Naive B cell (primary cell): ENCODE measurements at regions not wholly inside any gene's neighbourhood (a gene's known extent, or its start where the extent isn't known, plus 50 kb on each side); places are given as distances from the start of the nearest gene placed in this dataset.

ENCODE experiments used
- ATAC-seq, 2 donors: fragments of 150-1000 bp; cut with Tn5 transposase; 2 replicates each; pipeline ENCODE4 v1.10.0; 2021; ENCODE audit warnings: low read depth in 2 of 2, mild to moderate bottlenecking in 2 of 2, moderate library complexity in 2 of 2
- DNase-seq: peaks from one replicate; pipeline ENCODE4 v3.0.0; 2022
- H3K27ac Mint-ChIP-seq, 6 donors: one replicate each; pipeline ENCODE4 v1.8.0; 2020 to 2022; ENCODE audit warnings: mild to moderate bottlenecking in 6 of 6, mixed read lengths in 6 of 6, moderate library complexity in 5 of 6, inconsistent platforms in 2 of 6
- H3K27me3 Mint-ChIP-seq, 3 donors: one replicate each; pipeline ENCODE4 v1.8.0; 2021 to 2022; ENCODE audit warnings: mixed read lengths in 3 of 3, mild to moderate bottlenecking in 1 of 3
- H3K36me3 Mint-ChIP-seq, 2 donors: one replicate each; pipeline ENCODE4 v1.8.0; 2020 to 2022; ENCODE audit warnings: mixed read lengths in 2 of 2, inconsistent platforms in 1 of 2, mild to moderate bottlenecking in 1 of 2
- H3K4me1 Mint-ChIP-seq, 3 donors: one replicate each; pipeline ENCODE4 v1.8.0; 2020 to 2022; ENCODE audit warnings: mixed read lengths in 3 of 3, inconsistent platforms in 1 of 3, mild to moderate bottlenecking in 1 of 3, moderate library complexity in 1 of 3
- H3K4me3 Mint-ChIP-seq, 8 donors: one replicate each; pipeline ENCODE4 v1.8.0; 2020 to 2022; ENCODE audit warnings: mild to moderate bottlenecking in 8 of 8, mixed read lengths in 8 of 8, moderate library complexity in 8 of 8, inconsistent platforms in 2 of 8
- H3K9me3 Mint-ChIP-seq, 7 donors: one replicate each; pipeline ENCODE4 v1.8.0; 2020 to 2022; ENCODE audit warnings: mixed read lengths in 7 of 7, mild to moderate bottlenecking in 5 of 7, inconsistent platforms in 2 of 7, moderate library complexity in 1 of 7

DNA sequence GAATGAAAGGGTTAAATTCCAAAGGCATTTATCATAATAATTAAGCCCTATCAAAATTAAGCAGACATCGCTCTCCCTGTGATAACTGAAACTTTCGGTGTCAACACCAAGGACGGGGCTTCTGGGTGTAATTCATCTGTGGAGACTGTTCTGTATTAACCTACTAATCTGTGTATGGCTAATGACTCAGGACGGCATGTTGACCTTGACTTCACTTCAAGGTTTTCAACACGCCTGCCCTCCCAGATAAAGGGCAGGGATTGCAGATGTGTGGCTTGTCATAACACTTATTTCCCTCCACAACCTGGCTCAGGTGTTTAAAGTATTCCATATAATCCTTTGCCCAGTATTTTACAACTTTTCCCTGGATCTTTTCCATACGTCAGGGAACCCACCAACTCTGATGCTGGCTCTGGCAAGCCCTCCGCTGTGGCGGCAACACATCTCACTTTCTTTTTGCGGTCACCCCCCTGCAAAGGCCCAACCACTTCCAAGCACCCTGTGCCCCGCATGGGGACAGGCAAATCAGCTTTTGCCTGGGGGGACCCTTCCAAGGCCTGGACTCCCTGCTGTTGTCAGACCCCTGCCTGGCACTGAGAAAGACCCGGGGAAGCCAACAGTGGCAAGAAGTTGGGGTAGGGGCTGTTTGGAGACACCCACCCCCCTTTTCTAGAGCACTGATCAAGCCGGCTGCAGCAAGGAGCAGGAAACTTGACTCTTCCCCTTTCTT is 93.2 kb upstream of the MEF2A start:
- DNase-seq (no peak), ATAC-seq (no peak)
- peak overlapping the region in 1 of 8 donors; percentile 28 for H3K4me3 Mint-ChIP-seq
- no peaks in the 10 kb centered on the region for H3K9me3 Mint-ChIP-seq
- no peaks in the 10 kb centered on the region for H3K36me3 Mint-ChIP-seq
- H3K4me1 Mint-ChIP-seq: peaks cover 45 to 69% (median 68%) of the 10 kb centered on the region in 3 donors
- H3K27ac Mint-ChIP-seq: peak overlapping the region in 1 of 6 donors; percentile 33
- no peaks in the 10 kb centered on the region for H3K27me3 Mint-ChIP-seq

DNA sequence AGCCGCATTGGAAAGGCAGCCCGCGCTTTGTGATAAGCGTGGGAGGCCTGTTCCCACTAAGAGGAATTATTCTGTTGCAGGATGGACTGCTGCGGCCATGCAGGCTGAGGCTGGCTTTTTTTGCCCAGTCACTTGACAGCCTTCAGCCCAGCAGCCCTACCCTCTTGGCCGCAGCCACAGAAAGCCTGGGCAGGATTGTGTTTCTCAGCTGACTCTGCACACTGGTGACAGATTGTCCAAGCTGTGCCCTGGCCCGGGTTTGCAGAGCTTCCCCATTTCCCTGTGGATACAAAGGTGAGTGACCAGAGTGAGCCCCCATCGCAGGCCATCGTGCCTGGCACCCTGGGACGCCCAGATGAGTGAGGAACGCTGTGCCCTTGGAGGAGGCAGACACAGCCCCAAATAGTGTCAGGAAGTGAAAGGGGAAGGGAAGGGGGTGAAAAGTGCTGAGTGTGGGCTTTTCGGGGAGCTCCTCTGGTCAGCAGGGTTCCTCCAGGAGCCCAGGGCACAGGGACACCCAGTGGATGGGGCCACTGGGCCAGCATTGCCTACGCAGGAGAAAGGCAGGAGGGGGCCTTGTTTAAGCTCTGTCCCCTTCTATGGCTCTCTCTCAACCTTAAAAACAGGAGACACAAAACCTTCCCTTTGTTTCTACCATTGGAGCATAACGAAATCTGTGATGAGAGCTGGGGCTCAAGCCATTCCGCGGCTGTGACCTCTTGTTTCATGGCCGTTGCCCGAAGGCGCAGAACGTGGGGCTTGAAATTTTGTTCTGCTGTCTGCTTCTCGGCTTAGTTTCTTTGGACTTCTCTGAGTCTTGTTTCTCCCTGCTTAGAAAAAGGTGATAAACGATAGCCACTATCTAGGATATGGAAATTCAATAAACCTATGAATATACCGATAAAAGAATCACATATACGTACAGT is 91.5 kb upstream of the MEF2A start:
- DNase-seq (no peak), ATAC-seq (no peak)
- Mint-ChIP-seq H3K4me1 (peaks cover 50 to 80% (median 78%) of the 10 kb centered on the region in 3 donors), H3K4me3 (peak overlapping the region in 4 of 8 donors; percentile 47 to 73 (median 56)), H3K36me3 (no peaks in the 10 kb centered on the region), H3K9me3 (no peaks in the 10 kb centered on the region), H3K27ac (peak overlapping the region in 3 of 6 donors; percentile 50 to 66 (median 60)), H3K27me3 (no peaks in the 10 kb centered on the region)

DNA sequence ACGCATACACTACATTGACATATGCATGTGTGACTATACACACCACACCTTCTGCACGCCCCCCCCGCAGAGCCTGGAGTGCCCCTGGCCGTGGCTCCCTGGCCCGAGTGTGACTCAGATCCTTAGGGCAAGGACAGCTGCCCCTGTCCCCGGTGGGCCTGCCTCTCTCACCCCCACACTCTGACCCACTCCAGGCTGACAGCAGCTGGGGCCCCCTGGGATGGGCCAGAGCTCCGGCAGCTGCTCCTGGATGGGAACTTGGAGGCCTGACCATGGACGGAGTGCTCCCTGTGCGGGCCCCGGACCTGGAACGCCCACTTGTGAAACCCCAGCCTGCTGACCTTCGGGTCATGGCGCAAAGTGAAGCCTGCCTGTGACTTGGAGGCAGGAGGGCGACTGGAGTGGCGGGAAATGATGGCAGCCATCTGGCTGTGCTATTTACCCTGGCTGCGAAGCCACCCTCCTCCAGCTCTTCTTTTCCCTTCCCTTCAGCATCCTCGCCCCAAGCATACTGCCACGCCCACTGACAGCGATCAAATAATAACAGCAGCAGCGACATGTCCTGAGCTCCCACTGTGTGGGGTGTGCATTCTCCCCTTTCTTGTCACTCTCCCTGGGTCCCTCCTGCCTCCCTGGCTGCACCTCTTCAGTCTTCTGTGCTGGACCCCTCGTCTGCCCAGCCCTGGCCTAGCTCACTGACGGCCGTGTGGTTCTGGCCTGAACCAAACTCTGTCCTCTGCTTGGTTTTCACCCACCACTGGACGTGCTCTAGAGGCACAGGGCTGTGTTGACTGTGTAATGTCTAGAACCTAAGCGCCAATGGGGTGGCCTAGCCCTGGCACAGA is 90.7 kb upstream of the MEF2A start:
- Mint-ChIP-seq H3K4me3 (peak overlapping the region in 1 of 8 donors; percentile 61), H3K9me3 (no peaks in the 10 kb centered on the region), H3K4me1 (peaks cover 46 to 77% (median 71%) of the 10 kb centered on the region in 3 donors), H3K36me3 (no peaks in the 10 kb centered on the region), H3K27ac (peak overlapping the region in 1 of 6 donors; percentile 57), H3K27me3 (no peaks in the 10 kb centered on the region)
- DNase-seq (no peak), ATAC-seq (no peak)

DNA sequence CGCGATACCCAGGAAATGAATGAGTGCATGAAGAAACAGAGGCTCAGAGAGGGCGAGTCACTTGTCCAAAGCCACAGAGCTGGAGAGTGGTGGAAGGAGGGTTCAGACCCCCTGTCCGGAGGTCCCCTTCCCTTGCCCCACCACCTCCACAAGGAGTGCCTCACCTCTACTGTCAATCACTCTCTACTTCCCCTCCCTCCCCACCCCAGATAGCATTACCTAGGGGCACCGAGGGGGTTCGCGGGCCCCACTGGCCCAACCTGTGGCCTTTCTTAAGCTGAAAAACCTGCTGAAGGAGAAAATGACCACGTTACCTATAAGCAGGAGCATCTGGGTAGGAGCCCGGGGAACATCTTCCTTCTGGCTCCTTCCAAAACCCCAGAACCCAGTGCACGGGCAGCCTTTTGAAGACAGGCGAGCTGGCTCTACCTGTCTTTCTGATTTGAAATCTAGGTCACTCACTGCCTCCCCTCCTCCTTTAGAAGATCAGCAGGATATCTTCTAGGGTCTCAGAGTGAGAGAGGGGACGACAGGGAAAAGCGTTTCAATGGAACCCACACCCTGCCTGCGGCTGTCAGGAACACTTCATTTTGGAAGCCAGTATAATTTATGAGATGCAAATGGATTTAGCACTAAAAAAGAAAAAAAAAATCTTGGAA is 89.9 kb upstream of the MEF2A start:
- no peak for DNase-seq
- H3K27me3 Mint-ChIP-seq: no peaks in the 10 kb centered on the region
- ATAC-seq: no peak
- H3K27ac Mint-ChIP-seq: peak overlapping the region in 1 of 6 donors; percentile 31
- peak overlapping the region in 7 of 8 donors; percentile 11 to 76 (median 52) for H3K4me3 Mint-ChIP-seq
- H3K4me1 Mint-ChIP-seq: peaks cover 45 to 76% (median 64%) of the 10 kb centered on the region in 3 donors
- no peaks in the 10 kb centered on the region for H3K9me3 Mint-ChIP-seq
- H3K36me3 Mint-ChIP-seq: no peaks in the 10 kb centered on the region

DNA sequence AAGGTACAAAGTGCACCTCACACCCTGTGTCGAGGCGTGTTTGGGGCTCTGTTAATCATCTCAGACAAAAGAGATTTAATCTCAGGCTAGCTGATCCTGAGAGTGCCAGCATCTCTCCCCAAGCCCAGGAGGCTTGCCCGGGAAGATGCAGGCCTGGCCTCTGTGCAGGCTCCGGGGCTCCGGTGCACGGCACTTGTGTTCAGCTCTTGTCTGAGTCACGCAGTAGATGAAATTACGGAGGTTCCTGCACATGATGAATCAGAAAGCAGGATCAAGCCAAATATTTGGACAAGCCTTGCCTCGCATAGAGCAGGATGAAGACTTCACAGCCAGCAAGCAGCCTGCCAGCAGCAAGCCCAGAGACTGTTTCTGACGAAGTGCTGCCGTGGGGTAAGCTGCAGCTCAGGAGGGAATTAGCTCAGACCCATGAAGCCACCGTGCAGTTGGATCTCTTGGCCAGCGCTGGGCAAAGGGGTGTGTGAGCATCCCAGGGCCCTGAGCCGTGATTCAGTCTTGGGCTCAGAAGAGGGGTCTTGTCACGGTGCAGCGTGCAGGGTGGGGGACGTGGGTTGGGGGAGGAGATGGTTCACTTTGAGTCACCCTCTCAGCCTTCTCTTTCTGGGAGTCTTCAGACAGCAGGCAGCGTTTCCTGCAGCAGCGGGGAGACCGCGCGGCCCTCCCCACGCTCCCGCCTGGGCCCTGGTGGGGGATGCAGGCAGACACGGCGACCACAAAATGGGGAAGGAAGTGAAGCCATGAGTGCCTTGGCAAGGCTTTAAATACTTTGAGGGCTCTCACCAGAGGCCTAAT is 89.2 kb upstream of the MEF2A start:
- H3K4me1 Mint-ChIP-seq: peaks cover 42 to 70% (median 60%) of the 10 kb centered on the region in 3 donors
- H3K27me3 Mint-ChIP-seq: no peaks in the 10 kb centered on the region
- H3K9me3 Mint-ChIP-seq: no peaks in the 10 kb centered on the region
- H3K27ac Mint-ChIP-seq: peak overlapping the region in 3 of 6 donors; percentile 11 to 52 (median 31)
- ATAC-seq: peak; percentile 92 to 97
- H3K36me3 Mint-ChIP-seq: no peaks in the 10 kb centered on the region
- peak overlapping the region; percentile 22 to 81 (median 72) for H3K4me3 Mint-ChIP-seq
- DNase-seq: peak; percentile 74

DNA sequence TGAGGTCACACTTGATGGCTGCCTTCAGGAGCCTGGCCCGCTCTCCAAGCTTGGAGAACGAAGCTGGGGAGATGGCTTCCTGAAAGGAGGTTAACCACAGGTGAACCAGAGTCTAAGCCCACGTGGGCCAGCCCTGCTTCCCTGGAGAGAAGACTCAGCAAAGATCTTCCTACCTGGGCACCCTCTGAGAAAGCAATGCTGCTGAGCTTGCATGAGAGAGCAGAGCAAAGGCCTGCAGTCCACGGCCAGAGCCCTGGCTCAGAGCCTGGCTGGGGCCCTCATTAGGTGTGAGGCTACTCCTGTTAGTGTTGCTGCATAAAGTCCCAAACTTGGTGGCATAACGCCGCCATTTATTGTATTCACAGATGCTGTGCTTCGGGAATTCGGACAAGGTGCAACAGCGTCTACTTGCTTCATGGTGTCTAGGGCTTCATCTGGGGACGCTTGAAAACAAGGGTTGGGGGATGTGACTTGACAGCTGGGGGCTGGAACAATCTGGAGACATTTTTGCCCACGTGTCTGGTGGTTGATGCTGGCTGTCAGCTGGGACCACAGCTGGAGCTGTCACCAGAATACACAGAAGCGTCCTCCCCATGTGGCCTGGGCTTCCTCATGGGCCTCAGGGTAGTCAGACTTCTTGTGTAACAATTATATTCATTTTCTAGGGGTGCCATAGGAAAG is 87.9 kb upstream of the MEF2A start:
- Mint-ChIP-seq H3K4me1 (peaks cover 42 to 64% (median 54%) of the 10 kb centered on the region in 3 donors), H3K27me3 (no peaks in the 10 kb centered on the region), H3K9me3 (no peaks in the 10 kb centered on the region), H3K36me3 (no peaks in the 10 kb centered on the region), H3K4me3 (peak overlapping the region in 4 of 8 donors; percentile 33 to 77 (median 60)), H3K27ac (peak overlapping the region in 2 of 6 donors; percentile 61 to 79)
- DNase-seq (no peak), ATAC-seq (no peak)

DNA sequence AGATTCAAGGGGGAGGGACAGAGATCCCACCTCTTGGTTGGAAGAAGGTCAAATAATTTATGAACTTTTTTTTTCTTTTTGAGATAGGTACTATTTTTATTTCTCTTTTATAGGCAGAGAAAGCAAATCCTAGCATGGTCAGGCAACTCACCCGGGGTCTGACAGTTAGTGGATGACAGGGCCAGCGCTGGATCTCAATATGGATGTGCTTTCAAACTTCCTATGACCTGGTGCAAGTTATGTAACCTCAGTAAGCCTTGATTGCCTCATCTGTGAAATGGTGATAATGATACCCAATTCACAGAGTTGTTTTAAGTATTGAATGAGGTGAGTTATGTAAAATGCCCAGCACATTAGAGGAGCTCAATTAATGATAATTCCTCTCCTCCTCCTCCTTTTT is 86.8 kb upstream of the MEF2A start:
- Mint-ChIP-seq H3K27ac (no peak overlapping the region), H3K4me1 (peaks cover 34 to 53% (median 43%) of the 10 kb centered on the region in 3 donors), H3K4me3 (no peak overlapping the region), H3K36me3 (no peaks in the 10 kb centered on the region), H3K27me3 (no peaks in the 10 kb centered on the region), H3K9me3 (no peaks in the 10 kb centered on the region)
- ATAC-seq (no peak), DNase-seq (no peak)

DNA sequence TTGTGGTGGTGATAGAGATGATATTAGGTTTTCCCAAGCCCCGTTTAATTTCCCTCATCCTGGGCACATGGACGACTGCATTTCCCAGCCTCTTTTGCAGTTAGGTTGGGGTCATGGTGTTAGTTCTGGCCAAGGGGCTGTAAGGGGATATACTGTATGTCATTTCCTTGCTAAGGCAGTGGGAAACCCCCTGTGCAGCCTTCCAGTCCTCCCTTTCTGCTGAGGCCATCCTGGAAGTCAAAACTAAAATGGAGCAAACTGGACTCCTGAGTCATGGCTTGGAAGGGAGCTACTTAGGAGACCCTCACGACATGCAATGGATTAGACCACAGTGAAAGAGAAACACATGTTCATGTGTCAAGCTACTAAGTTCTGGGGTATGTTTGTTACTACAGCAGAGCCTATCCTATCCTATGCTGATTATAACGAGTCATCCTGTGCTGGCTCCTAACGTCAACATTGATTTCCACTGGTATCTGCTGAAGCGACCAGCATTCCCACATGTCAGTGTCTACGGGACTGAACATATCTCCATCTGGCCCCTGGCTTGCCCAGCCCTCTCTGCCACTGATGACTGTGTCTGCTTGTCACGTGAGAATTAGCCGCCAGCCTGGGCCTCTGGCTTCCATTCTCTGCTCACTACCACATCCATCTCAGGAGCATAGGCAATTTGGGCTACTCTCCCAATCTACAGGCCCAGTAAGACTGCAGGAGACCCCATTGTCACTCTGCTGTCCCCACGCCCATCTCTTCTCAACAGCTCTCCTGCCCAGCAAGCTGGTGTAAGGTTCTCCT is 85.6 kb upstream of the MEF2A start:
- no peaks in the 10 kb centered on the region for H3K9me3 Mint-ChIP-seq
- H3K36me3 Mint-ChIP-seq: no peaks in the 10 kb centered on the region
- no peaks in the 10 kb centered on the region for H3K27me3 Mint-ChIP-seq
- ATAC-seq: no peak
- no peak overlapping the region for H3K27ac Mint-ChIP-seq
- peaks cover 28 to 47% (median 37%) of the 10 kb centered on the region in 3 donors for H3K4me1 Mint-ChIP-seq
- peak overlapping the region in 1 of 8 donors; percentile 57 for H3K4me3 Mint-ChIP-seq
- no peak for DNase-seq

DNA sequence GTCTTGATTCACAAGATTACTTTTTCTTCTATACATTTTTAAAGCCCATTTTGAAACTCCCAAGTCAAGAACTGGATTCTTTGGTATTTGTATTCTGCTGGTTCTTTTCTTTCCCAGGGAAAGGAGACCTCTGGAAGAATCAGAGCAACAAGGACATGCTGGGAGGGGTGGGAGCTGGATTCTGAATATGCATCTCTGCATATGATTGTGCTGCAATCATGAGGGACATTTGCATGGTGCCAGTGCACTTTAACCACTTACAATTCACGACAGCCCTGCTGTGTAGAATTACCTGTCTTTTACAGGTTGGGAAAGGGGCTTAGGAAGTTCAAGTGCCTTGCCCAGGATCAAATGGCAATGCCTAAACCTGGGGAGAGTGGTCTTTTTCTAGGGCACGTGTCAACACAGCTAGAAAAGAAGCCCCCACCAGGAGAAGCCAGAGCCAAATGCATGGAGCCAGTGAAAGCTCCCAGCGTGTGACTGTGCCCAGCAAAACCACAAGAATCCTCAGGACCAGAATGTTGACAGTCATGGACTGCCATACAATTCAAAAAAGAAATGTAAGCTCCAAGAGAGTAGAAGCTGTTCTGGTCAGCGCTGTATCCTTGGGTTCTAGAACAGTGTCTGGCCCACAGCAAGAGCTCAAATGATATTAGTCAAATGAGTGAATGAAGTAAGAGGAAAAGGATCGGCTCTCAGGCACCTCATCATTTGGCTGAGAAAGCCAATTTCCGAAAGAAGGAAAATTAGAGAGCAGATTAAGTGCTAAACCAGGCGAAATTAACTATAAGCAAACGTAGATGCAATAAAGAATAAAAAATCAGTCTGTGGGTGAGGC is 84.5 kb upstream of the MEF2A start:
- Mint-ChIP-seq H3K9me3 (no peaks in the 10 kb centered on the region), H3K27me3 (no peaks in the 10 kb centered on the region), H3K27ac (peak overlapping the region in 1 of 6 donors; percentile 6), H3K4me1 (peaks cover 35 to 47% (median 40%) of the 10 kb centered on the region in 3 donors), H3K4me3 (no peak overlapping the region), H3K36me3 (no peaks in the 10 kb centered on the region)
- DNase-seq (no peak), ATAC-seq (no peak)

DNA sequence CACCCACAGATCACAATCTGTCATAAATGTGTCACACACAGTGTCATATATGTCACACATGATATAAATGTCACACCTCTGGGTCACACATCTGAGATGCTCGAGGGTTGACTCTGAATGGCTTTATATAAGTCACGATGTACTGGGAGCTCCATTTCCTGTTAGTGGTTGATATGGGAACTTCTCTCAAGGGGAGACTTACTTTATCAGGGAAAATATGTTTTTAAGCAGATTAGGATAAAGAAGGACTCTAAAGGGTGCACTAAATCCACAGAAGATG is 83.9 kb upstream of the MEF2A start:
- ATAC-seq: no peak

More for the DNA sequence above, 83.9 kb upstream of the MEF2A start:
- no peaks in the 10 kb centered on the region for H3K27me3 Mint-ChIP-seq
- H3K9me3 Mint-ChIP-seq: no peaks in the 10 kb centered on the region
- H3K4me3 Mint-ChIP-seq: no peak overlapping the region
- DNase-seq: no peak
- peaks cover 30 to 45% (median 40%) of the 10 kb centered on the region in 3 donors for H3K4me1 Mint-ChIP-seq
- peak overlapping the region in 1 of 6 donors; percentile 6 for H3K27ac Mint-ChIP-seq
- no peaks in the 10 kb centered on the region for H3K36me3 Mint-ChIP-seq
